Heart right ventricle (tissue), 16 donors: ENCODE measurements at regions not wholly inside any gene's neighbourhood (a gene's known extent, or its start where the extent isn't known, plus 50 kb on each side); places are given as distances from the start of the nearest gene placed in this dataset.

Experiments
- ATAC-seq, 8 donors: fragments of 200-7000 bp; cut with Tn5 transposase; one replicate each; pipeline ENCODE4 v1.9.1; 2020; ENCODE audit warnings: mild to moderate bottlenecking in 8 of 8, moderate library complexity in 8 of 8, moderate number of reproducible peaks in 1 of 8
- DNase-seq, 2 donors: peaks; one replicate each; pipeline ENCODE4 v3.0.0-alpha.2; 2020
- H3K27ac ChIP-seq, 10 donors: fragments of 200-600 bp; sonication (generic) in 2 of 10; one replicate each; pipeline versions ENCODE4 v1.5.0 to v1.8.0; 2020 to 2022; ENCODE audit warnings: mild to moderate bottlenecking in 3 of 10
- H3K27me3 ChIP-seq, 7 donors: fragments of 200-600 bp; one replicate each; pipeline ENCODE4 v1.8.0; 2021 to 2022; ENCODE audit warnings: mild to moderate bottlenecking in 2 of 7
- H3K36me3 ChIP-seq, 9 donors: fragments of 200-600 bp; sonication (generic) in 1 of 9; one replicate each; pipeline versions ENCODE4 v1.5.0 to v1.8.0; 2020 to 2022; ENCODE audit warnings: mild to moderate bottlenecking in 2 of 9
- H3K4me1 ChIP-seq, 9 donors: fragments of 200-600 bp; sonication (generic) in 1 of 9; one replicate each; pipeline versions ENCODE4 v1.5.0 to v1.8.0; 2020 to 2022; ENCODE audit warnings: mild to moderate bottlenecking in 4 of 9
- H3K4me3 ChIP-seq, 10 donors: fragments of 200-600 bp; sonication (generic) in 2 of 10; one replicate each; pipeline versions ENCODE4 v1.5.0 to v1.8.0; 2020 to 2022; ENCODE audit warnings: mild to moderate bottlenecking in 7 of 10, moderate library complexity in 2 of 10
- H3K9me3 ChIP-seq, 11 donors: fragments of 200-600 bp in 10 of 11; sonication (generic) in 2 of 11; one replicate each; pipeline versions ENCODE4 v1.5.0 to v1.8.0; 2013 to 2022; ENCODE audit warnings: mild to moderate bottlenecking in 2 of 11, control low read depth in 1 of 11, moderate library complexity in 1 of 11
- WGBS, 2 donors: extraction: QIAGEN DNeasy Blood & Tissue Kit; methylation state at CpG; one replicate each; pipeline ENCODE4 v1.1.7; 2013; ENCODE audit warnings: inconsistent platforms in 1 of 2; 5-methylcytosine and 5-hydroxymethylcytosine counted together
- intact Hi-C, 10 donors: fragments of 100-400 bp; cut with DNase I; formaldehyde crosslinking; loops; one replicate each; pipeline versions ENCODE4 v1.11.1 to v1.14.2; 2022
- TF ChIP-seq, protein P1 (sequence below), 9 donors: fragments of 200-600 bp; sonication (generic) in 2 of 9; IDR thresholded peaks; one replicate each; pipeline versions ENCODE4 v1.5.0 to v1.8.0; 2021 to 2022; ENCODE audit warnings: antibody characterized with exemption in 9 of 9, mild to moderate bottlenecking in 5 of 9, moderate library complexity in 1 of 9
- donor health status: Arrhythmogenic right ventricular cardiomyopathy.
- donor health status: ischemic (EF 13 %, LVEDD 7.1; RV severe dilation, severe dysfunction).
- donor health status: healthy with polysubstance abuse.
- donor health status: DM: no; HTN: yes; CAD: no.
- donor health status: DM: no; HTN: no; CAD: no.
- donor health status: ischemic (EF 25% LVEDD 6.9; RV normal size, moderate dysfunction).
- donor health status: ischemic (EF 25% LVEDD 5.7; RV mildly dilated, moderate dysfunction).
- donor health status: healthy.
- donor health status: DM: yes; HTN: yes; CAD: no.
- donor health status: Ischemic cardiomyopathy.
- donor health status: ischemic (EF 35%, LVEDD 5.7; RV mildly dilated, moderate dysfunction).
- donor health status: nonischemic (EF 11% LVEDD 7.7; RV severe dilation, severe dysfunction).
- donor health status: DM: yes; HTN: yes; CAD: no.
- donor health status: PGD.
- donor health status: ischemic (EF 29% LVEDD 5.4; RV normal size, mild dysfunction).
- donor health status: nonischemic (EF 23%, LVEDD 6.1; RV moderate dilation, normal function).

DNA sequence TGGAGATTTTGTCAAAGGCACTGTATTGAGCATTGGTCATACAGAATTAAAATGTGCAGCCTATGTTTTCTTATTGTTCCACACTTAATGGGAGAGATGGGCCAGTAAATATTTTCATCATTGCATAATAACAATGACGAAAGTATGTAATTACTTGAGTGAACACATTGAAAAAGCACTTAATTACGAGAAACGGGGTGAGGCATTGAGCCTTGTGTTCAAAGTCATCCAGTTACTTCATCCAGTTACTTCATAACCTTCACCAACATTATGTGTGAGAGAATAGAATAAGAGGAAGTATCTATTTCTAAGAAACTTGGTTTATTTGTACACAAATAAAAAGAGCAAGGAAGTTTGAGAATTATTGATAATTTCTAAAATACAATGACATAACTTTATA lies 1427.0 kb downstream of the ADGRL3 start:
- Histone ChIP-seq H3K4me1 (no peaks in the 10 kb centered on the region), H3K27ac (no peak overlapping the region), H3K27me3 (no peaks in the 10 kb centered on the region), H3K36me3 (no peaks in the 10 kb centered on the region), H3K4me3 (no peak overlapping the region), H3K9me3 (peaks cover 0 to 13% (median 0%) of the 10 kb centered on the region in 11 donors)
- intact Hi-C loops: no loop called here
- WGBS, 2 donors: 73 to 77% methylated on average over 3 of the region's 3 CpGs
- TF ChIP-seq, protein P1, sequence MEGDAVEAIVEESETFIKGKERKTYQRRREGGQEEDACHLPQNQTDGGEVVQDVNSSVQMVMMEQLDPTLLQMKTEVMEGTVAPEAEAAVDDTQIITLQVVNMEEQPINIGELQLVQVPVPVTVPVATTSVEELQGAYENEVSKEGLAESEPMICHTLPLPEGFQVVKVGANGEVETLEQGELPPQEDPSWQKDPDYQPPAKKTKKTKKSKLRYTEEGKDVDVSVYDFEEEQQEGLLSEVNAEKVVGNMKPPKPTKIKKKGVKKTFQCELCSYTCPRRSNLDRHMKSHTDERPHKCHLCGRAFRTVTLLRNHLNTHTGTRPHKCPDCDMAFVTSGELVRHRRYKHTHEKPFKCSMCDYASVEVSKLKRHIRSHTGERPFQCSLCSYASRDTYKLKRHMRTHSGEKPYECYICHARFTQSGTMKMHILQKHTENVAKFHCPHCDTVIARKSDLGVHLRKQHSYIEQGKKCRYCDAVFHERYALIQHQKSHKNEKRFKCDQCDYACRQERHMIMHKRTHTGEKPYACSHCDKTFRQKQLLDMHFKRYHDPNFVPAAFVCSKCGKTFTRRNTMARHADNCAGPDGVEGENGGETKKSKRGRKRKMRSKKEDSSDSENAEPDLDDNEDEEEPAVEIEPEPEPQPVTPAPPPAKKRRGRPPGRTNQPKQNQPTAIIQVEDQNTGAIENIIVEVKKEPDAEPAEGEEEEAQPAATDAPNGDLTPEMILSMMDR (IDR thresholded peaks at IDR 0.05): no peak
- ATAC-seq (no peak), DNase-seq (no peak)

- H3K27ac ChIP-seq: no peak overlapping the region
- TF ChIP-seq, protein P1 (IDR thresholded peaks at IDR 0.05): no peak
- intact Hi-C loops: no loop called here
- no peaks in the 10 kb centered on the region for H3K27me3 ChIP-seq
- no peak for ATAC-seq
- H3K36me3 ChIP-seq: no peaks in the 10 kb centered on the region
- no peak overlapping the region for H3K4me3 ChIP-seq
- H3K9me3 ChIP-seq: no peaks in the 10 kb centered on the region
- H3K4me1 ChIP-seq: no peaks in the 10 kb centered on the region
- no peak for DNase-seq
These were observed 1422.0 kb downstream of the ADGRL3 start for GRCh38 chr4:62622089-62622488.

DNA sequence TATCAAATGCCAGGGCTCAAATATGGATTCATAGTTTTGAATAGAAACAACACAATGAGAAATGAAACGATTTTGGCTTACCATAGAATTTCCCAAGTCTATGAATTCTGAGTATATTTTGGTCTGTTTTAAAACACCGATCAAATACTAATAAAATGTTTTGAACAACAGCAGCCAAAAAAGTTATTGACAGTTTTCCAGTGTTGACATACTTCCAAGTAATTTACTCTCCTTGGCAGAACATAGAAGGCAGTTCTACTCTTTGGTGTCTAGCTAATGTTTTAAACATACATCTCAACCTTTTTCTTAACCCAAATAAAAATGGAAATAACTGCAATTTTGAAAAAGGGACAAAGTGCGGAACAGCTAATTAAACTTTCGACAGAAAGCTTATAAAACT lies 1419.8 kb downstream of the ADGRL3 start:
- TF ChIP-seq, protein P1 (IDR thresholded peaks at IDR 0.05): no peak
- no peaks in the 10 kb centered on the region for H3K9me3 ChIP-seq
- ATAC-seq: no peak
- no peaks in the 10 kb centered on the region for H3K36me3 ChIP-seq
- no peaks in the 10 kb centered on the region for H3K4me1 ChIP-seq
- 76 to 81% methylated on average over 4 of the region's 4 CpGs for WGBS, 2 donors
- DNase-seq: no peak
- no peak overlapping the region for H3K27ac ChIP-seq
- intact Hi-C loops: no loop called here
- no peak overlapping the region for H3K4me3 ChIP-seq
- H3K27me3 ChIP-seq: no peaks in the 10 kb centered on the region

DNA sequence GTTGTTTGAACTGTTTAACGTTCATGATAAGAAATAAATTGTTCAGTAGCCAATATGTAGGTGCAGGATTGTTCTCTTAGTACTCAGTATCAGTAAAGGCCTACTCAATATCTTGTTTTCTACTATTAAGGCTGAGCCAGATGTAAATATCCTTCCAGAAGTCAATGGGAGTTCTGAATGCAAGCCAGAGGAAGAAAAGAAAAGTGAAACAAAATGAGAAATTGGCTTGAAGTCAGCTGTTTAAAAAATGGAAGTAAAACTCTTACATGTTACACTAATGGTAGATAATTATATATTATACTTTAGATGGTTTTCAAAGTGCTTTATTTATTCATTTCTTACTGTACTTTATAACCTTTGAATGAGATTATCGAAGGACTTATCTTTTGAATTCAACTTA lies 1417.9 kb downstream of the ADGRL3 start:
- Histone ChIP-seq H3K9me3 (peaks cover 0 to 5% (median 0%) of the 10 kb centered on the region in 11 donors), H3K27me3 (no peaks in the 10 kb centered on the region), H3K36me3 (no peaks in the 10 kb centered on the region), H3K4me1 (no peaks in the 10 kb centered on the region), H3K27ac (no peak overlapping the region), H3K4me3 (no peak overlapping the region)
- DNase-seq (no peak), ATAC-seq (no peak)
- WGBS, 2 donors: 61 to 68% methylated on average over 2 of the region's 2 CpGs
- TF ChIP-seq, protein P1 (IDR thresholded peaks at IDR 0.05): no peak
- intact Hi-C loops: no loop called here

DNA sequence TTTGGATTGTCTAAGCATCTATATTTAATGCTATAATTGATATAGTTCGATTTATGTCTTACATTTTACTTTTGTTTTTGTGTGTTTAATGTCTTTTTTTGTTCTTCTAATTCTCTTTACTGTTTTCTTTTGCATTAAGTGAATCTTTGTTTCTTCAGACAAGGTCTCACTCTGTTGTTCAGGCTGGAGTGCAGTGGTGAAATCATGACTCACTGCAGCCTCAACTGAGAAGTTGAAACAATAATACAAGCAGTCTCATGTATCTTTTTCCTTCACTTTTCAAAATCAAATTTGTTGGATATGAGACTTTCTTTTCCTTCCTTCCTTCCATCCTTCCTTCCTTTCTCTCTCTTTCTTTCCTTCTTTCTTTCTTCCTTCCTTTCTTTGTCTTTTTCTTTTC lies 1401.6 kb downstream of the ADGRL3 start:
- intact Hi-C loops: no loop called here
- H3K4me3 ChIP-seq: no peak overlapping the region
- ATAC-seq: no peak

More for the DNA sequence above, 1401.6 kb downstream of the ADGRL3 start:
- Histone ChIP-seq H3K9me3 (no peaks in the 10 kb centered on the region), H3K4me1 (no peaks in the 10 kb centered on the region), H3K36me3 (no peaks in the 10 kb centered on the region), H3K27ac (no peak overlapping the region), H3K27me3 (no peaks in the 10 kb centered on the region)
- WGBS, 2 donors: 56 to 67% methylated on average over 1 of the region's 1 CpG
- TF ChIP-seq, protein P1 (IDR thresholded peaks at IDR 0.05): no peak
- no peak for DNase-seq
